IMR-90 (cell line): ENCODE measurements at regions not wholly inside any gene's neighbourhood (a gene's known extent, or its start where the extent isn't known, plus 50 kb on each side); places are given as distances from the start of the nearest gene placed in this dataset.

ENCODE experiments used
- ATAC-seq: fragments of 200-7000 bp; cut with Tn5 transposase; 2 replicates; pipeline ENCODE4 v1.9.1; 2020; ENCODE audit warnings: low read depth, mild to moderate bottlenecking, moderate library complexity
- BruUV-seq: library from RNA; stranded (reverse); fragments of 400-500 nt; replicated peaks from 2 replicates; lab custom pipeline; 2021; lab: Mats Ljungman, UMichigan
- CTCF ChIA-PET: fragments of 300-600 bp; formaldehyde crosslinking; extraction: SDS; loops from one replicate; lab custom pipeline; 2021; ENCODE audit warnings: antibody characterized with exemption; lab: Yijun Ruan, JAX
- POLR2A ChIA-PET: fragments of 300-600 bp; sonication (Branson Sonifier 250); formaldehyde crosslinking; loops from one replicate; lab custom pipeline; 2022; ENCODE audit warnings: antibody characterized with exemption; ENCODE audit not compliant: unreplicated experiment; lab: Charles Lee
- DNase-seq: peaks from one replicate; pipeline ENCODE4 v3.0.0; 2013
- H2AFZ ChIP-seq: replicated peaks from 2 replicates; pipeline ENCODE3; 2013; ENCODE audit warnings: low read length, mild to moderate bottlenecking; ENCODE audit not compliant: poor library complexity
- H2AK5ac ChIP-seq: 2 replicates; pipeline ENCODE4 v1.6.1; 2013; ENCODE audit warnings: low read depth, low read length, inconsistent platforms
- H2AK9ac ChIP-seq: replicated peaks from 2 replicates; pipeline ENCODE3; 2013; ENCODE audit warnings: mild to moderate bottlenecking, low read depth, low read length, moderate library complexity; ENCODE audit not compliant: poor library complexity
- H2BK120ac ChIP-seq: 2 replicates; pipeline ENCODE4 v1.6.1; 2013; ENCODE audit warnings: low read depth, low read length, inconsistent platforms
- H2BK15ac ChIP-seq: 3 replicates; pipeline ENCODE4 v1.6.1; 2013; ENCODE audit warnings: low read depth, low read length, inconsistent platforms
- H2BK20ac ChIP-seq: 2 replicates; pipeline ENCODE4 v1.6.1; 2013; ENCODE audit warnings: low read depth, mild to moderate bottlenecking, inconsistent platforms, low read length, moderate library complexity
- H2BK5ac ChIP-seq: 2 replicates; pipeline ENCODE4 v1.6.1; 2013; ENCODE audit warnings: mild to moderate bottlenecking, low read depth, low read length, inconsistent platforms; ENCODE audit not compliant: poor library complexity, severe bottlenecking
- H3K14ac ChIP-seq: replicated peaks from 2 replicates; pipeline ENCODE4 v1.6.1; 2013; ENCODE audit warnings: low read depth, low read length, inconsistent platforms
- H3K18ac ChIP-seq: 2 replicates; pipeline ENCODE4 v1.6.1; 2013; ENCODE audit warnings: low read depth, low read length, control low read depth
- H3K23ac ChIP-seq: 2 replicates; pipeline ENCODE4 v1.6.1; 2013; ENCODE audit warnings: low read depth, low read length, inconsistent platforms
- H3K27ac ChIP-seq: 2 replicates; pipeline ENCODE4 v1.5.1; 2013; ENCODE audit warnings: mild to moderate bottlenecking, control low read depth, low read length; ENCODE audit not compliant: insufficient read depth
- H3K27me3 ChIP-seq: 2 replicates; pipeline ENCODE4 v1.6.1; 2013; ENCODE audit warnings: low read length; ENCODE audit not compliant: control insufficient read depth, insufficient read depth
- H3K36me3 ChIP-seq: 2 replicates; pipeline ENCODE4 v1.6.1; 2013; ENCODE audit warnings: low read length, mixed read lengths; ENCODE audit not compliant: control insufficient read depth, insufficient read depth
- H3K4ac ChIP-seq: 2 replicates; pipeline ENCODE4 v1.6.1; 2013; ENCODE audit warnings: low read depth, low read length, inconsistent platforms
- H3K4me1 ChIP-seq: 2 replicates; pipeline ENCODE4 v1.6.1; 2013; ENCODE audit warnings: low read length, mixed read lengths; ENCODE audit not compliant: control insufficient read depth, insufficient read depth
- H3K4me2 ChIP-seq: 2 replicates; pipeline ENCODE4 v1.6.1; 2013; ENCODE audit warnings: low read depth, mild to moderate bottlenecking, control low read depth, low read length, moderate library complexity
- H3K4me3 ChIP-seq: 2 replicates; pipeline ENCODE4 v1.5.1; 2013; ENCODE audit warnings: low read depth, mild to moderate bottlenecking, control low read depth, low read length, moderate library complexity; ENCODE audit not compliant: insufficient read depth
- H3K56ac ChIP-seq: 2 replicates; pipeline ENCODE4 v1.6.1; 2013; ENCODE audit warnings: low read length, inconsistent platforms; ENCODE audit not compliant: insufficient read depth; ENCODE audit errors: extremely low read depth
- H3K79me1 ChIP-seq, 2 experiments: 2 replicates each; pipeline ENCODE4 v1.6.1; 2013; ENCODE audit warnings: low read length in 2 of 2, inconsistent platforms in 1 of 2, low read depth in 1 of 2
- H3K9ac ChIP-seq: 2 replicates; pipeline ENCODE4 v1.6.1; 2013; ENCODE audit warnings: low read depth, low read length, control low read depth
- H3K9me1 ChIP-seq: 2 replicates; pipeline ENCODE4 v1.6.1; 2013; ENCODE audit warnings: low read length, inconsistent platforms; ENCODE audit not compliant: insufficient read depth
- H3K9me3 ChIP-seq: 2 replicates; pipeline ENCODE4 v1.6.1; 2013; ENCODE audit warnings: low read length; ENCODE audit not compliant: control insufficient read depth, insufficient read depth
- H4K20me1 ChIP-seq: 2 replicates; pipeline ENCODE4 v1.6.1; 2013; ENCODE audit warnings: low read length, inconsistent platforms; ENCODE audit not compliant: insufficient read depth
- H4K5ac ChIP-seq: 2 replicates; pipeline ENCODE4 v1.6.1; 2013; ENCODE audit warnings: mild to moderate bottlenecking, low read depth, low read length, control low read depth
- H4K8ac ChIP-seq, 2 experiments: 2 replicates each; pipeline ENCODE4 v1.6.1; 2013; ENCODE audit warnings: low read depth in 2 of 2, low read length in 2 of 2, control low read depth in 1 of 2, inconsistent platforms in 1 of 2
- H4K91ac ChIP-seq: 2 replicates; pipeline ENCODE4 v1.6.1; 2013; ENCODE audit warnings: low read depth, low read length, inconsistent platforms; ENCODE audit not compliant: insufficient read depth
- BHLHE40 ChIP-seq: fragments of 150-350 bp; IDR thresholded peaks from 2 replicates; pipeline ENCODE4 v1.6.1; 2016; ENCODE audit warnings: mild to moderate bottlenecking, low read depth, low read length
- CEBPB ChIP-seq: IDR thresholded peaks from 2 replicates; pipeline ENCODE4 v1.6.1; 2012; ENCODE audit warnings: low read depth, low read length, improper control_type of control experiment
- CHD1 ChIP-seq: IDR thresholded peaks from 2 replicates; pipeline ENCODE4 v1.6.1; 2012; ENCODE audit warnings: low read depth, low read length, improper control_type of control experiment
- CTCF ChIP-seq: conservative IDR thresholded peaks from 2 replicates; pipeline ENCODE4 v1.5.1; 2012; ENCODE audit warnings: mild to moderate bottlenecking, low read depth, low read length, improper control_type of control experiment
- ELK1 ChIP-seq: fragments of 150-350 bp; IDR thresholded peaks from 2 replicates; pipeline ENCODE4 v1.6.1; 2016; ENCODE audit warnings: low read depth, mild to moderate bottlenecking, low read length, moderate library complexity, borderline replicate concordance
- FOS ChIP-seq: fragments of 150-350 bp; IDR thresholded peaks from 2 replicates; pipeline ENCODE4 v1.6.1; 2016; ENCODE audit warnings: low read depth, low read length
- MAFK ChIP-seq: IDR thresholded peaks from 2 replicates; pipeline ENCODE4 v1.6.1; 2012; ENCODE audit warnings: low read depth, low read length, improper control_type of control experiment
- MAZ ChIP-seq: IDR thresholded peaks from 2 replicates; pipeline ENCODE4 v1.6.1; 2012; ENCODE audit warnings: low read depth, mild to moderate bottlenecking, low read length, improper control_type of control experiment, moderate library complexity, borderline replicate concordance
- MXI1 ChIP-seq: IDR thresholded peaks from 2 replicates; pipeline ENCODE4 v1.6.1; 2012; ENCODE audit warnings: low read depth, mild to moderate bottlenecking, low read length, moderate library complexity, borderline replicate concordance
- NFE2L2 ChIP-seq: fragments of 150-350 bp; IDR thresholded peaks from 2 replicates; pipeline ENCODE4 v1.6.1; 2016; ENCODE audit warnings: low read depth, mild to moderate bottlenecking, low read length
- POLR2A ChIP-seq: IDR thresholded peaks from 2 replicates; pipeline ENCODE4 v1.6.1; 2012; ENCODE audit warnings: mild to moderate bottlenecking, low read depth, low read length
- RAD21 ChIP-seq: IDR thresholded peaks from 2 replicates; pipeline ENCODE4 v1.6.1; 2012; ENCODE audit warnings: low read length, improper control_type of control experiment
- RCOR1 ChIP-seq: IDR thresholded peaks from 2 replicates; pipeline ENCODE4 v1.6.1; 2012; ENCODE audit warnings: mild to moderate bottlenecking, low read length, improper control_type of control experiment; ENCODE audit not compliant: insufficient replicate concordance
- RFX5 ChIP-seq: IDR thresholded peaks from 2 replicates; pipeline ENCODE4 v1.8.0; 2012; ENCODE audit warnings: low read depth, mild to moderate bottlenecking, low read length, moderate library complexity
- SMC3 ChIP-seq: fragments of 150-350 bp; IDR thresholded peaks from 2 replicates; pipeline ENCODE4 v1.6.1; 2016; ENCODE audit warnings: low read depth, mild to moderate bottlenecking, antibody characterized with exemption, low read length, moderate library complexity
- USF2 ChIP-seq: fragments of 150-350 bp; IDR thresholded peaks from 2 replicates; pipeline ENCODE4 v1.6.1; 2017; ENCODE audit warnings: mild to moderate bottlenecking, antibody characterized with exemption, low read length, low read depth
- WGBS, 2 experiments: methylation state at CpG; one replicate each; pipeline versions ENCODE4 v1.1.5 to v1.1.7; 2013; ENCODE audit warnings: missing lambda C conversion rate in 2 of 2; ENCODE audit not compliant: insufficient read length in 1 of 2; ENCODE audit errors: extremely low coverage in 2 of 2; 5-methylcytosine and 5-hydroxymethylcytosine counted together
- dilution Hi-C: fragments of 300-500 bp; cut with HindIII; formaldehyde crosslinking; loops from one replicate; pipeline ENCODE4 v1.14.3; 2018; ENCODE audit warnings: low sequenced_read_pairs; ENCODE audit not compliant: unreplicated experiment
- in situ Hi-C: fragments of 300-500 bp; cut with MboI; formaldehyde crosslinking; loops from 3 replicates; pipeline ENCODE4 v1.14.3; 2019; ENCODE audit warnings: low sequenced_read_pairs, inconsistent platforms, mixed read lengths
- intact Hi-C: fragments of 100-400 bp; cut with micrococcal nuclease; formaldehyde crosslinking; loops from 2 replicates; pipeline ENCODE4 v1.10.0; 2022

- ATAC-seq (no peak), DNase-seq (no peak)
- Histone ChIP-seq H3K36me3 (no peaks in the 10 kb centered on the region), H2BK15ac (no peak overlapping the region), H3K4me3 (no peak overlapping the region), H3K27me3 (no peaks in the 10 kb centered on the region), H4K20me1 (no peaks in the 10 kb centered on the region), H3K4me1 (no peaks in the 10 kb centered on the region), H4K8ac (no peak overlapping the region), H3K79me1 (no peaks in the 10 kb centered on the region), H4K5ac (no peak overlapping the region), H2AFZ (no peak overlapping the region), H2AK5ac (no peak overlapping the region), H3K9ac (no peak overlapping the region), H2BK120ac (no peak overlapping the region), H4K91ac (no peak overlapping the region), H3K27ac (no peak overlapping the region), H3K56ac (no peak overlapping the region), H3K14ac (no peak overlapping the region), H2BK5ac (no peak overlapping the region), H2BK20ac (no peak overlapping the region), H3K4ac (no peak overlapping the region), H3K23ac (no peak overlapping the region), H3K18ac (no peak overlapping the region), H3K4me2 (no peak overlapping the region), H2AK9ac (peak overlapping the region; percentile 28), H3K9me3 (peaks cover 12% of the 10 kb centered on the region), H3K9me1 (no peaks in the 10 kb centered on the region)
- ChIA-PET CTCF (no interaction called here), POLR2A (no interaction called here)
- WGBS, 2 experiments = 59% methylated on average over 5 of the region's 6 CpGs; no CpG with 5 or more reads in 1 of the 2 experiments
- in situ Hi-C loops (no loop called here), dilution Hi-C loops (no loop called here), intact Hi-C loops (no loop called here)
- no TSS peak for BruUV-seq
- TF ChIP-seq BHLHE40 (no peak), FOS (no peak), MAZ (no peak), POLR2A (no peak), CEBPB (no peak), MAFK (no peak), RAD21 (no peak), CTCF (no peak), RFX5 (no peak), USF2 (no peak), CHD1 (no peak), NFE2L2 (no peak), ELK1 (no peak), SMC3 (no peak), RCOR1 (no peak), MXI1 (no peak)
Measured at GRCh38 chr4:171651071-171651470, 162.1 kb upstream of the GALNTL6 start.
